ENCODE measurements at regions not wholly inside any gene's neighbourhood (a gene's known extent, or its start where the extent isn't known, plus 50 kb on each side); places are given as distances from the start of the nearest gene placed in this dataset.

DNA sequence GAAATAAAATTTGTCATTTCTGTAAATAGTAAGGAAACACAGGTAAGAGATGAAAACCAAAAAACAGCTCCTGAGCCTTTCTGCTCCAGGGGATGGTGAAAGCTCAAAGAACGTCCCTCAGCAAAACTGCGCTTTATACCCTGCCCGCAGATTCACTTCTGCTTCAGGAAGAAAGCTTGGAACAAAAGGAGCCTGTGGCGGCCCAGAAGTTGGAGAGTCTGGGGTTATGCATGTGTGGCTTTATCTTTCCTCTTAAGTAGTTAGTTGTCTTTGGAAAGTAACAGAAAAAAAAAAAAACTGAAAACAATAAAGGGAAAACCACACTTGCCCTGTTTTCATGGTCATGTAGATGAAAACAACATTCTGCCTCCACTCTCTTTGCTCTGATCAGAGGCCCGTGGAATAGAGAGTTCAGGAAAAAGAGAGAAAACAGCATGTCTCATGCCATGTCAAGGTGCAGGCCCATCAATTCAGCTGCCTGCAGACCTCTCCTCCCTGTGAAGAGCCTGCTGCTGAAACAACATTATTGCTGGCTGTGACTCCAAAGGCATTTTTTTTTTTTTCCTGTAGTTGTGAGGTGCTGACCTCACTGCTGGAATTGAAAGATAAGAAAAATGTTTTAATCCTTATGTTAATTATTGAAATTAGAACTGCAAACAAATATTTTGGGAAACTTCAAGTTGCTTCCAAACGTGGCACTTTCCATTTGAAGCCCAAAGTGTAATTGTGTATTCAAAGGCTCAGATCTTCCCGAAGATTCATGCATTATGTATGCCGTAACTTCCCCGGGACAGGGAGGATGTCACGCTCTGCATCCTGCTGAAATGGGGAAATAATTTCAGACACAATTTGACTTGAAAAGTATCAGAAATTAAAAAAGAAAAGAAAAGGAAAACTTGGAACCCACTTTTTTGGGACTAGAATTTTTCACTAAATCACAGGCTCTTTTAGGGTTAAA, 108.4 kb upstream of the ZNF385D start (continued):
- TF ChIP-seq, protein P1, sequence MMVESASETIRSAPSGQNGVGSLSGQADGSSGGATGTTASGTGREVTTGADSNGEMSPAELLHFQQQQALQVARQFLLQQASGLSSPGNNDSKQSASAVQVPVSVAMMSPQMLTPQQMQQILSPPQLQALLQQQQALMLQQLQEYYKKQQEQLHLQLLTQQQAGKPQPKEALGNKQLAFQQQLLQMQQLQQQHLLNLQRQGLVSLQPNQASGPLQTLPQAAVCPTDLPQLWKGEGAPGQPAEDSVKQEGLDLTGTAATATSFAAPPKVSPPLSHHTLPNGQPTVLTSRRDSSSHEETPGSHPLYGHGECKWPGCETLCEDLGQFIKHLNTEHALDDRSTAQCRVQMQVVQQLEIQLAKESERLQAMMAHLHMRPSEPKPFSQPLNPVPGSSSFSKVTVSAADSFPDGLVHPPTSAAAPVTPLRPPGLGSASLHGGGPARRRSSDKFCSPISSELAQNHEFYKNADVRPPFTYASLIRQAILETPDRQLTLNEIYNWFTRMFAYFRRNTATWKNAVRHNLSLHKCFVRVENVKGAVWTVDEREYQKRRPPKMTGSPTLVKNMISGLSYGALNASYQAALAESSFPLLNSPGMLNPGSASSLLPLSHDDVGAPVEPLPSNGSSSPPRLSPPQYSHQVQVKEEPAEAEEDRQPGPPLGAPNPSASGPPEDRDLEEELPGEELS (CRISPR knock-in tag; IDR thresholded peaks at IDR 0.05) = no peak

DNA sequence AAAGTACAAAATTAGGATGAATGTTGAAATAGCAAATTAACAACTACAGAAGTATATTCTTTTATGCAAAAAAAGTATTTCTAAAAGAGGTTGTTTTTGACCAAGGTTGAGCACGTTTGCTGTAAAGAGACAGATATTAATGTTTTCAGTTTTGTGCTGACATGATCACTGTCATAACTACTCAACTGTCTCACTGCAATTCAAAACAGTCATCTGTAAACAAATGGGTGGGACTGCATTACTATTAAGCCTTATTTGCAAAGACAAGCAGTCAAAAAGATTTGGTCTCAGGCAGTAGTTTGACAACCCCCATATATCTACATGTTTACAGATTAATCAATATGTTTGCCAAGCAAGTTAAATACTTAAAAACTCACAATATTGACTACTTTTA, 109.1 kb upstream of the ZNF385D start:
- Mint-ChIP-seq H3K36me3 (no peaks in the 10 kb centered on the region), H3K4me1 (peaks cover 26% of the 10 kb centered on the region)
- CTCF ChIA-PET = no interaction called here

DNA sequence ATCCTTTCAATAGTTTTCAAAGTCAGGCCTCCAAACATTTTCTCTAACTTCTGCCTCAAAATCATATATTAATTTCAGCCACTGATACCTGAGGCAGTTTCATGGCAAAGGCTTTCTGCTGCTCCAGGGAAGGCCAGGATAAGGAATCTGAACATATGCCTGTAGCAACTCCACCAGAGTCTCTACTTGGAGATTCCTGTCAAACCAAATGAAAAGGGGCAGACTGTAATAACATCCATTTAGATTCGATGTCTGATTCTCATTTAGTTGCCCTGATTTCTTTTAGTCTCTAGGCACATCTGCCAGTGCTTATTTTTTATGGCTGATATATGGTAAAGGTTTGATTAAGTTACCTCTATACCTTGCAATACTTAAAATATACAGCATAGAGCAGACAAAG, 109.6 kb upstream of the ZNF385D start:
- Mint-ChIP-seq H3K36me3 (no peaks in the 10 kb centered on the region), H3K4me3 (no peak overlapping the region), H3K27ac (no peak overlapping the region), H3K4me1 (peaks cover 26% of the 10 kb centered on the region), H3K9me3 (no peaks in the 10 kb centered on the region), H3K27me3 (ENCODE audit: low read depth) (no peaks in the 10 kb centered on the region)
- ATAC-seq (no peak), DNase-seq (ENCODE audit: low spot score) (no peak)
- ChIA-PET POLR2A (no interaction called here), CTCF (no interaction called here)
- no peak for TF ChIP-seq RORB (CRISPR knock-in tag; IDR thresholded peaks at IDR 0.05)
- TF ChIP-seq, protein P2, sequence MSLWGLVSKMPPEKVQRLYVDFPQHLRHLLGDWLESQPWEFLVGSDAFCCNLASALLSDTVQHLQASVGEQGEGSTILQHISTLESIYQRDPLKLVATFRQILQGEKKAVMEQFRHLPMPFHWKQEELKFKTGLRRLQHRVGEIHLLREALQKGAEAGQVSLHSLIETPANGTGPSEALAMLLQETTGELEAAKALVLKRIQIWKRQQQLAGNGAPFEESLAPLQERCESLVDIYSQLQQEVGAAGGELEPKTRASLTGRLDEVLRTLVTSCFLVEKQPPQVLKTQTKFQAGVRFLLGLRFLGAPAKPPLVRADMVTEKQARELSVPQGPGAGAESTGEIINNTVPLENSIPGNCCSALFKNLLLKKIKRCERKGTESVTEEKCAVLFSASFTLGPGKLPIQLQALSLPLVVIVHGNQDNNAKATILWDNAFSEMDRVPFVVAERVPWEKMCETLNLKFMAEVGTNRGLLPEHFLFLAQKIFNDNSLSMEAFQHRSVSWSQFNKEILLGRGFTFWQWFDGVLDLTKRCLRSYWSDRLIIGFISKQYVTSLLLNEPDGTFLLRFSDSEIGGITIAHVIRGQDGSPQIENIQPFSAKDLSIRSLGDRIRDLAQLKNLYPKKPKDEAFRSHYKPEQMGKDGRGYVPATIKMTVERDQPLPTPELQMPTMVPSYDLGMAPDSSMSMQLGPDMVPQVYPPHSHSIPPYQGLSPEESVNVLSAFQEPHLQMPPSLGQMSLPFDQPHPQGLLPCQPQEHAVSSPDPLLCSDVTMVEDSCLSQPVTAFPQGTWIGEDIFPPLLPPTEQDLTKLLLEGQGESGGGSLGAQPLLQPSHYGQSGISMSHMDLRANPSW (CRISPR knock-in tag; conservative IDR thresholded peaks at IDR 0.05; ENCODE audit: low read depth) = no peak
- TF ChIP-seq, protein P3, sequence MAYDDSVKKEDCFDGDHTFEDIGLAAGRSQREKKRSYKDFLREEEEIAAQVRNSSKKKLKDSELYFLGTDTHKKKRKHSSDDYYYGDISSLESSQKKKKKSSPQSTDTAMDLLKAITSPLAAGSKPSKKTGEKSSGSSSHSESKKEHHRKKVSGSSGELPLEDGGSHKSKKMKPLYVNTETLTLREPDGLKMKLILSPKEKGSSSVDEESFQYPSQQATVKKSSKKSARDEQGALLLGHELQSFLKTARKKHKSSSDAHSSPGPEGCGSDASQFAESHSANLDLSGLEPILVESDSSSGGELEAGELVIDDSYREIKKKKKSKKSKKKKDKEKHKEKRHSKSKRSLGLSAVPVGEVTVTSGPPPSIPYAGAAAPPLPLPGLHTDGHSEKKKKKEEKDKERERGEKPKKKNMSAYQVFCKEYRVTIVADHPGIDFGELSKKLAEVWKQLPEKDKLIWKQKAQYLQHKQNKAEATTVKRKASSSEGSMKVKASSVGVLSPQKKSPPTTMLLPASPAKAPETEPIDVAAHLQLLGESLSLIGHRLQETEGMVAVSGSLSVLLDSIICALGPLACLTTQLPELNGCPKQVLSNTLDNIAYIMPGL (CRISPR knock-in tag; IDR thresholded peaks at IDR 0.05) = no peak
- no peak for TF ChIP-seq ZNF317 (CRISPR knock-in tag; IDR thresholded peaks at IDR 0.05; ENCODE audit: borderline replicate concordance, low read depth)
- TF ChIP-seq ATF1 (CRISPR knock-in tag; IDR thresholded peaks at IDR 0.05) = no peak
- TF ChIP-seq, protein P4, sequence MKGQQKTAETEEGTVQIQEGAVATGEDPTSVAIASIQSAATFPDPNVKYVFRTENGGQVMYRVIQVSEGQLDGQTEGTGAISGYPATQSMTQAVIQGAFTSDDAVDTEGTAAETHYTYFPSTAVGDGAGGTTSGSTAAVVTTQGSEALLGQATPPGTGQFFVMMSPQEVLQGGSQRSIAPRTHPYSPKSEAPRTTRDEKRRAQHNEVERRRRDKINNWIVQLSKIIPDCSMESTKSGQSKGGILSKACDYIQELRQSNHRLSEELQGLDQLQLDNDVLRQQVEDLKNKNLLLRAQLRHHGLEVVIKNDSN (CRISPR knock-in tag; IDR thresholded peaks at IDR 0.05) = no peak
- no peak for TF ChIP-seq GRHL2 (CRISPR knock-in tag; IDR thresholded peaks at IDR 0.05; ENCODE audit: insufficient replicate concordance, severe bottlenecking)
- no peak for TF ChIP-seq ELF4 (CRISPR knock-in tag; IDR thresholded peaks at IDR 0.05; ENCODE audit: low read depth)
- no peak for TF ChIP-seq SMAD4 (CRISPR knock-in tag; IDR thresholded peaks at IDR 0.05)
- TF ChIP-seq CREB1 (CRISPR knock-in tag; IDR thresholded peaks at IDR 0.05) = no peak
- TF ChIP-seq, protein P5, sequence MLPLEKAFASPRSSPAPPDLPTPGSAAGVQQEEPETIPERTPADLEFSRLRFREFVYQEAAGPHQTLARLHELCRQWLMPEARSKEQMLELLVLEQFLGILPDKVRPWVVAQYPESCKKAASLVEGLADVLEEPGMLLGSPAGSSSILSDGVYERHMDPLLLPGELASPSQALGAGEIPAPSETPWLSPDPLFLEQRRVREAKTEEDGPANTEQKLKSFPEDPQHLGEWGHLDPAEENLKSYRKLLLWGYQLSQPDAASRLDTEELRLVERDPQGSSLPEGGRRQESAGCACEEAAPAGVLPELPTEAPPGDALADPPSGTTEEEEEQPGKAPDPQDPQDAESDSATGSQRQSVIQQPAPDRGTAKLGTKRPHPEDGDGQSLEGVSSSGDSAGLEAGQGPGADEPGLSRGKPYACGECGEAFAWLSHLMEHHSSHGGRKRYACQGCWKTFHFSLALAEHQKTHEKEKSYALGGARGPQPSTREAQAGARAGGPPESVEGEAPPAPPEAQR (CRISPR knock-in tag; IDR thresholded peaks at IDR 0.05) = no peak

More for the DNA sequence above, 109.1 kb upstream of the ZNF385D start:
- no peaks in the 10 kb centered on the region for H3K9me3 Mint-ChIP-seq
- H3K4me3 Mint-ChIP-seq = no peak overlapping the region
- DNase-seq (ENCODE audit: low spot score) = no peak
- no peak overlapping the region for H3K27ac Mint-ChIP-seq
- ATAC-seq = no peak
- TF ChIP-seq NFATC4 (CRISPR knock-in tag; IDR thresholded peaks at IDR 0.05) = no peak
- TF ChIP-seq, protein P6, sequence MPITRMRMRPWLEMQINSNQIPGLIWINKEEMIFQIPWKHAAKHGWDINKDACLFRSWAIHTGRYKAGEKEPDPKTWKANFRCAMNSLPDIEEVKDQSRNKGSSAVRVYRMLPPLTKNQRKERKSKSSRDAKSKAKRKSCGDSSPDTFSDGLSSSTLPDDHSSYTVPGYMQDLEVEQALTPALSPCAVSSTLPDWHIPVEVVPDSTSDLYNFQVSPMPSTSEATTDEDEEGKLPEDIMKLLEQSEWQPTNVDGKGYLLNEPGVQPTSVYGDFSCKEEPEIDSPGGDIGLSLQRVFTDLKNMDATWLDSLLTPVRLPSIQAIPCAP (CRISPR knock-in tag; IDR thresholded peaks at IDR 0.05) = no peak
- TF ChIP-seq, protein P7, sequence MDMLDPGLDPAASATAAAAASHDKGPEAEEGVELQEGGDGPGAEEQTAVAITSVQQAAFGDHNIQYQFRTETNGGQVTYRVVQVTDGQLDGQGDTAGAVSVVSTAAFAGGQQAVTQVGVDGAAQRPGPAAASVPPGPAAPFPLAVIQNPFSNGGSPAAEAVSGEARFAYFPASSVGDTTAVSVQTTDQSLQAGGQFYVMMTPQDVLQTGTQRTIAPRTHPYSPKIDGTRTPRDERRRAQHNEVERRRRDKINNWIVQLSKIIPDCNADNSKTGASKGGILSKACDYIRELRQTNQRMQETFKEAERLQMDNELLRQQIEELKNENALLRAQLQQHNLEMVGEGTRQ (CRISPR knock-in tag; IDR thresholded peaks at IDR 0.05) = no peak
- TF ChIP-seq SMAD3 (CRISPR knock-in tag; IDR thresholded peaks at IDR 0.05; ENCODE audit: borderline replicate concordance) = no peak
- TF ChIP-seq, protein P8, sequence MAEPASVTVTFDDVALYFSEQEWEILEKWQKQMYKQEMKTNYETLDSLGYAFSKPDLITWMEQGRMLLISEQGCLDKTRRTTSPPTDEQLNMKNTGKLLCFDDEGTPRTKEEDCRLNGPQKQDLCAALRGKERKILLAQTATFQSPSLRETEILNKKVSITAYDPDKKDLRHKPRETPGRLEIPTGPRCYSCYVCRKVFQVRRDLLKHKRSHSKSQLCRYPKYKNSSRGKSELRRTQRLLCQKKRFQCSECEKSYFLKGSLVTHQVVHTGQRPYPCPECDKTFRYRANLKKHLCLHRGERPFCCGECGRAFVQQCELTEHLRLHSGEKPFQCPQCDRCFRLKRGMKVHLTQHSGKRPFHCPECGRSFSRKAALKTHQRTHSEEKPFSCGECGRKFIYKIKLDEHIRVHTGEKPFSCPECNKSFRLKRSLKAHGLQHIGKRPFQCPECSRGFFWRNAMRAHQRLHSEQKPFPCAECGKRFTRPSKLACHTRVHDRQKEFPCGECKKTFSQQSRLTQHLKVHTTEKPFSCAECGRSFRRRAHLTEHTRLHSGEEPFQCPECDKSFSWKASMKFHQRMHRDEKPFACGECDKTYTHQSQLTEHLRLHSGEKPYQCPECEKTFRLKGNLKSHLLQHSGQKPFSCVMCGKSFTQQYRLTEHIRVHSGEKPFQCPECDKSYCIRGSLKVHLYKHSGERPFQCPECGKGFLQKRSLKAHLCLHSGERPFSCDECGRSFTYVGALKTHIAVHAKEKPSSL (CRISPR knock-in tag; conservative IDR thresholded peaks at IDR 0.05) = no peak
- POLR2A ChIA-PET = no interaction called here
- H3K27me3 Mint-ChIP-seq (ENCODE audit: low read depth) = no peaks in the 10 kb centered on the region

Data from WTC11 (cell line).